HG02642 (cell line): ENCODE measurements at regions not wholly inside any gene's neighbourhood (a gene's known extent, or its start where the extent isn't known, plus 50 kb on each side); places are given as distances from the start of the nearest gene placed in this dataset.
A peak's percentile ranks its signal among the peaks of the same experiment; 100 is the strongest.

Source experiments
- ATAC-seq: cut with Tn5 transposase; IDR thresholded peaks from one replicate; pipeline ENCODE4 v1.9.1; 2021; ENCODE audit warnings: mild to moderate bottlenecking; ENCODE audit not compliant: unreplicated experiment, poor library complexity

- no peak for ATAC-seq
Observed at GRCh38 chr19:30729451-30729850, 357.3 kb downstream of the ZNF536 start.

GRCh38 chr19:30722761-30723160, 350.6 kb downstream of the ZNF536 start:
- no peak for ATAC-seq

DNA sequence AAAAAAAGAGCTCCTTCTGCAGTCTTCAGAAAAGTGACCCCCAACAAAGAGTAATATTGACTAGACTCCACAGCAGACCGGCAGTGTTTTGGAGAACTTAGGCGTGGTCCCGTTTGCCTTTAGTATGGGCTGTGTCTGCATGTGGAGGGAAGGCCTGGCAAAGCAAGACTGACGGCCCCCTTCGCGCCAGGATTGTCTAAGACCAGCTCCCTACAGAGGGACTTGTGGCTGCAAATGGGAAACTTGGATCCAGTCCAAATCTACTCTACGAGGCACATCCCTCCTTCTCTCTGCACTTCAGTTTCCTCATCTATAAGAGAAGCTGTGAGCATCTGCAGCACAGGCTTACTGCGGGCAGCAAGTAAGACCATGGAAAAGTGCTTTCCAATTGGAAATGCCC, 350.0 kb downstream of the ZNF536 start:
- no peak for ATAC-seq

DNA sequence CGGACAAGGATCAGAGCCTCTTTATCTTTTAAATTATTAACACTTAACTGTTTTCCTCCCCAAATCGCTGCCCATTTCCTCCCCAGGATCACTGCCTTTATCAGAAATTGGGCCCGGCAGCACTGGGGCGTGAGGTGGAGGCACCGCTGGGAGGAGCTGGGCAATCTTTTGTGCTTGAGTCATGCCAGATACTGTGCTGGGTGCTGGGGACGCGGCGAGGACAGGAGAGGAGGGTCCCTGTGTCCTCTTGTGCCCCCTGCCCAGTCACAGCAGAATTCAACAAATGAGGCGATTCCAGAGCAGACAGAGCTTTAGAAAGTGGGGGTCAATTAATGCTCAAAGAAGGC, 347.8 kb downstream of the ZNF536 start:
- ATAC-seq, result no peak

DNA sequence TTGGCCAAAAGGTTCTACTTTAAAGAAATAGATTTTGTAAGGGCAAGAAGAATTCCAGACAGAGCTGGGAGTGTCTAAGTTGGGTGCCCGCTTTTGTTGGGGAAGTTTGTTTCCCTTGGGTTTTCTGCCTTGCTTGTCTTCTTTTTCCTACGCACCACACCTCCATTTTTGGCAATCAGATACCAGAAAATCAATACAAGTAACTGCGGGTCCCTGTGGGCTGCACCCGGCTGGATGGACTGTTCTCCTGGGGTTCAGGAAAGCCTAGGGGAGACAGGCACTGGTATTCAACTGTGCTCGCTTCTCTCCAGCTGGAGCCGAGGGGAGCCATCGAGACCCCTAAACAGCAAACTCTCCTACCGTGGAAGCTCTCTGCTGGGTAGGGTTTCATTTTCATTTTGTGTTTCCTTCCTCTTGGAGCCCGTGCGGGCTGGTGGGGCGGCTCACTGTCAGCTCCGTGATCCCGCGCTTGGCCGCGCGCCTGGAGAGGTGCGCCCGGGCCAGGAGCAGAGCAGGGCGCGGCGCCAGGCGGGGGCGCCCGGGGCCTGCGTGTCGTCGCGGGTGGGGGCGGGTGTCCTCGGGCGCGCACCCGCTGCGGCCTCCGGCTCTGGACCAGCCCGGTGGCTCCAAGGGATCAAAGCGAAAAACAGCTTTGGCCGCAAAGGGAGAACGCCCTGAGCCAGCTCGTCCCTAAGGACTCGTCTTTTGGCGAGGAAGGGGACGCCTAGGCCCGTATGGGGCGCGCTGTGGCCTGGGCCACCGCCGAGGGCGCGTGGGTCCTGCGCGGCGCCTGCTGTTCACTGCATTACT, 347.2 kb downstream of the ZNF536 start:
- ATAC-seq, result peak; percentile 52

DNA sequence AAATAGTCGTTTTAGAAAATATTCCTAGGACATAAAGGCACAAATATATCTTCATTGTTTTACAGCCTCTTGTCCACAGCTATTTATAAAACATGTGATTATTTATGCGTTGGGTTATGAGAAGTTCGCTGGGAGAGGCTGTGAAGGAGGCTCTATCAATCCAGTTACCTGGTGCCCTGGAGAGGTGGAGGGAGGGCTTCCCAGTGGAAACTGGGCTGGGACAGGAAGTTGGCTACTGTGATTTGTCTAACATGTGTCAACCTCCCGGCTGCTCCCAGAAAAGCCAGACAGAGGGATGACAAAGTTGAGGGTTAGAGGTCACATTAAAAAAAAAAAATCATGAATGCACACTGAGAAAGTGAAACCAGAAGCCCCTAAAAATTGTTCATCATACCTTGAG, 346.5 kb downstream of the ZNF536 start:
- ATAC-seq, result no peak

- ATAC-seq, result no peak
Observed at GRCh38 chr19:30718014-30718413, 345.8 kb downstream of the ZNF536 start.

GRCh38 chr19:30717381-30717780, 345.2 kb downstream of the ZNF536 start:
- no peak for ATAC-seq

DNA sequence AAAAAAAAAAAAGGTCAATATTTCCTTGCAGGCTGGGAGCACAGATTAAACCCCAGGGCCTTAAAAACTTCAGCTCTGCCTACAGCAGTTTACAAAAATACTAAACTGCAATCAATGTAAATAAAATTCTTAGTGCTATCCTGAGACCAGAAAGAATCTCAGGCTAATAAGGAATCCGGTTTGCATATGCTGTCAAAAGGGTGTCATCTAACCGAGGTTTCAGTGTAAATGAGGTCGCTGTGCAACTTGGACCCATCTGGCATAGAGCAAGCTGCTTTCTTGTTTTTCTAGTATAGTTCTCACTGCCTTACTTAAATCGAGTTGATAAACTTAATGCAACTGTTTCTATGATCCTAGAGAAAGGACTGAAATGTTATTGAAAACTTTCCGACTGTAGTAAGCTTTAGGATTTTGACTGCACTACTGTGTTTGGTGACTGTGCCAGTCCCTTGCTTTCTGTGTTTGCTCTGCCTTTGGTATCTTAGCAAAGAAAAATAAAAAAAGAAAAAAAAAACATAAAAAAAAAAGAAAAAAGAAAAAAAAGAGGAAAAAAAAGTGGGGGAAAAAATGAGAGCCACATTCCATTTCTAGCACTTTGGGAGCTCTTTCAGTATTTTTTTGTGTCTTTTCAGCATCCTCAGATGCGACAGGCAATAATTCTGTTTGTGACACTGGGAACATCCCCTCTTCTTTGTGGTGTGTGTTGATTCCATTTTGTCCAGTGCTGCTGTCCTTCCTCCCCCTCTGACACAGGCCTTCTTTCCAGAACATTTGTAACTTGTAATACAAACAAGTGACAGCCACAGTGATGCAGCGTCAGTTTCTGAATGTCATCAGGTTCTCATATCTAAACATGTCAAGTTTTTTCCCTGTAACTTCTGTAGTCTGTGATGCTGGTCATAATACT, 340.5 kb downstream of the ZNF536 start:
- ATAC-seq, result no peak

DNA sequence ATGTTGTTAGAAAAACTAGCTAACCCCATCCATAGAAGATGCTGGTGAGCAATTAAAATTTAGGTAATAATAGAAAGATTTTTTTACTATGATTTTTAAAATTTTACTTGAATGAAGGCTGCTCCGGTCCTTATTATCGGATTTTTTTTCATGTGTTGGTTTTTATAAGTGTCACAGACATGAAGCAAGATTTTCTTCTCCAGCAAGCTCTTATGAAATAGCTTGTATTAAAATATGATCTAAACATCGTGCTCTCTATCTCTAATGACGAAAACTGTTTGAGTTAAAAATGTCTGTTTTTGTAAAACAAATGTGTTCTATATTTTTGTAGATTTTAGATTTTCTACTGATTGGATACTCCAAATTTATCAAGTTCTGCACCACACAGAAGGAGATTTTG, 339.6 kb downstream of the ZNF536 start:
- no peak for ATAC-seq

DNA sequence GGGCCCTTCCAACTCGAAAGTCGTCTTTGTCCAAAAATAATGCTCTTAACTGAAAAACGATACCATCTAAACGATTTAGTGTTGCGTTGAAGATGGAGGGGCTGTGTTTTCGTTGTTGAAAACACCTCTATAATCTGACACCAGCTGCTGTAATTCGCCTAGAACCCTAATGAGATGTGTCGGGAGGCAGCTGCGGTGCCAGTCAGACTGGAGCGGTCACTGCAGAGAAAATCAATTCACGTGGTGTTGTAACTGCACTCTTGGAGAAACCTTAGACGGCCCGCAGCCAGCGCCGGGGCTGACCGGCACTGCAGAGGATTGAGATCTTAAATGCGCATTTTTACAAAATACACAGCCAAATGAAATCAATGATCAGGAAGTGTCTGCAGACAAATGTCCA, 339.1 kb downstream of the ZNF536 start:
- no peak for ATAC-seq

GRCh38 chr19:30710721-30711120, 338.5 kb downstream of the ZNF536 start:
- no peak for ATAC-seq

DNA sequence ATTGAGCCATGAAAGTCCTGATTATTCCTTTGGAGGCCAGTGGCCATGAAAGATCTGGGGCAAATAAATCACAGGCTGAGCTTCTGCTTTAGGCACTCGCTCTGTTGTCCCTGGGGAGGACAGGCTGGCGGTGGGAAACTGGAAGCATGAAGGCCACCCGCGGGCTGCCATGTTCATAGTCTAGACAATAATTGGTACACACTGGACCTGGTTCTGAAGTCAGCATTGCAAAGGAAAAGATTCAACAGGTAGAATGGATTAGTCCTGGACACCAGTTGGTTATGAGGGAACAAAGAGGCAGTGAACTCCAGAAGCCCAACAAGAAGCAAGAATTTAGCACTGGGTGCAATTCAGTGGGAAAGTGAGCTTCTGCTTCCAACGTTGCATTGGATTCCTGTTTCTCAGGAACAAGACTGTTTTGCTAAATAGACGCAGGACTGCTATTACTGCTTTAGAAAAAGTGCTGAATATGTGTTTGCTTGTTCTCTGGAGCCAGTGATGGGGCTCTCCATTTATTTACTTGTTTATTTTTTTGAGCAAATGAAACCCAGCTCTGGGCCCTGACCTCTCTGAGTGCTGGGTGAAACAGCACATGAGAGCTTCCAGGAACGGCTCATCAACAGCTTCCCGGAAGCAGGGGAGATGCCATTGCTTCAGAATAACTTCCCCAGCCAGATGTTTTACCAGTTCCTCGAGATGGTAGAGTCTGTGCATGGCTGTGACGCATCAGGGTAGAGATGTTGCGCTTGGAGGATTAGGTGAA, 336.4 kb downstream of the ZNF536 start:
- ATAC-seq, result no peak

DNA sequence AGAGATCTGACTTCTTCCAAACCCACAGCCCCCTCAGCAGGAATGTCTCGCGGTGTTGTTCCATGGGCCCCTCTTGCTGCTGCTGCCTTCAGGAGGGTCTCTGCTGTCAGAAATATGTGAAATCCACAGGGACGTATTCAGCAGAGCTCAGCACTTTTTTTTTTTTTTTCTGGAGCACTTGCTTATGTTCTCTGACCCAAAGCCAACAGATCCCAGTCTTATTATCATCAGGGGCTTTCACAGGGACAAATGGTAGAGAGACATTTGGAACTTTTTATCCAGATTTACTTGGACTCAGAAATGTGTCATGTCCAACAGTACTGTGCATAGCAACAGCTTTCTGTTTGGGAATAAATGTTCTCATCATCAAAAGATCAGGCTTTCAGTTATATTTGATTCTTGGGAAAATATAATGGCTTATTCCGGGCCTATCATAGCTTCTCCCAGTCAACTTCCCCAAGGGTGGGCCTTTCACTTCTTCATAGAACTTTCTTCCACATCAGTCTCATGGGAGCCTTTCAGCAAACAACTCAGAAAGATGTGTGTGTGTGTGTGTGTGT, 332.7 kb downstream of the ZNF536 start:
- ATAC-seq, result no peak

GRCh38 chr19:30703645-30704044, 331.5 kb downstream of the ZNF536 start:
- ATAC-seq, result no peak

DNA sequence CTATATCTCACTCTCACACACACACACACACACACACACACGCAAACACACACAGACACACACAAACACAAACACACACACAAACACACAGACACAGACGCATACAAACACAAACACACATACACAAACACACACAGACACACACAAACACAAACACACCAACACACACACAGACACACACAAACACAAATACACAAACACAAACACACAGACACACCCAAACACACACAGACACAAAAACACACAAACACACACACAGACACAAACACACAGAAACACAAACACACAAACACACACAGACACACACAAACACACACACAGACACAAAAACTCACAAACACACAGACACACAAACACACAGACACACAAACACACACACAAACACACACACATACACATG, 329.0 kb downstream of the ZNF536 start:
- no peak for ATAC-seq

DNA sequence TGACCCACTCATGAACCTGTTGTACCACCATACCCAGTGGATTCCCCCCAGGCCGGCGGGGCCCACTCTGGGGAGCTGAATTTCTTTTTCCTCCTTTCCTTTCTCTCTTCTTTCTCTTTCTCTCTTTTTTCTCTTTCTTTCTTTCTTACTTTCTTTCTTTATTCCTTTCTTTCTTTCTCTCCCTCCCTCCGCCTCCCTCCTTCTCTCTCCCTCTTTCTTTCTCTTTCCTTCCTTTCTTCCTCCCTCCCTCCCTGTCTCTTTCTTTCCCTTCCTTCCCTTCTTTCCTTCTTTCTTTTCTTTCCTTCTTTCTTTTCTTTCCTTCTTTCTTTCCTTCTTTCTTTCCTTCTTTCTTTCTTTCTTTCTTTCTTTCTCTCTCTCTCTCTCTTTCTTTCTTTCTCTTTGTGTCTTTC, 327.7 kb downstream of the ZNF536 start:
- ATAC-seq, result no peak

GRCh38 chr19:30696514-30696913, 324.3 kb downstream of the ZNF536 start:
- no peak for ATAC-seq

DNA sequence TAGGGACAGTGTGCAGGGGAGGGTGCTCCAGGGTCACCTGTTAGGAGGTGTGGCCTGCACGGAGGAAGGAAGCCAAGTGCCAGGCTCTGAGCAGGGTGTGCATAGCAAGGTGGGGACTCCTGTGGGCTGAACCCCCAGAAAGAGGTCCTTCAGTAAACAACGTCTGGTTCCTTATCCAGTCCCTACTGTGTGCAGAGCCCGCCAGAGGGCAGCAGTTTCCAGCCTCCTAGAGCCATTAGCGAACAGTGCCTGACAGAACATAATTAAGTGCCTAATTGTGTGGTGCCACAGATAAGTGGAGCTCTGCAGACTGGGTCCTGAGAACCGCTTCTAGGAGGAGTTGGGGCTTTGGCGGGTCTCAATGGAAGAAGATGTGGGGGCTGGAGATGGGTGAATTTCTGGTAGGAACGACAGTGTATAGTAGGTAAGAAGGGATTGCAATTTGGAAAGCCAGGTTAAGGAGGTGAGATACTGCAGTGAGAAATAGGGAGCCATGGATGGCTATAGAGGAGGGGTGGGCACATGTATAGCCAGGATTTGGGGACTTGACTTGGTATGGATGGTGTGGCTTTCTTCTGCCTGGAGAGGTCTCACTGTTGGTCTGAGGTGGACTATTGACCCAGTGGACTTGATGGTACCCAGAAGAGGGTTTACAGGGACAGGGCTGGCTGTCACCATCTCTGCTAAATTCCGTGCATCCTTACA, 323.1 kb downstream of the ZNF536 start:
- no peak for ATAC-seq

DNA sequence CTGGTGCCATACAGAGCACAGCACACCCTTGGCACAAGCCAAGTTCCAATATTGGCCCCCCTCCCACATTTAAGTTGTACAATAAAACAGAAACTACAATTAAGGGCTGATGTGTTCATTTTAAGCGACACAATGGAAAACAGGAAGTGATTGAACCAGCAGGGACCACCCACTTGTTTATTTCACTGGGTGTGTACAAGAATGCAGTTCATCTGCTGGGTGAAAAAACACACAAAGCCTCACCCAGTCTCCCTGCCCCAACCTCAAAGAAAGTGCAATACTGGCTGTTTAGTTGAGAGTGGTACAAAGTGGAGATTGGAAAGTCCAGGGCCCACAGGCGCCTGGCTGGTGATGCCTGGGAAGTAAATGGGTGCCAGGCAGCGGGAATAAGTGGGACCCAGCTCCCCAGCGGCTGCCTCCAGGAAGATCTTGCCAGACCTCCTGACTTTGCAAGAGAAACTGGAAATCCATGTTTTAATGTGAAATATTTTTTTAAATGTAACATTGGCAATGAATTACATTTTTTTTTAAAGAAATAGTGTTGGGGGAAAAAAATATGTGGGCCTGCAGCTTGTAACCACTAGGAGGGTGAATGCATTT, 322.1 kb downstream of the ZNF536 start:
- no peak for ATAC-seq
